ENCODE measurements at regions not wholly inside any gene's neighbourhood (a gene's known extent, or its start where the extent isn't known, plus 50 kb on each side); places are given as distances from the start of the nearest gene placed in this dataset.
"Not testable (repeated sequence)": the region's sequence is repeated elsewhere in the genome, so short reads cannot be mapped to it uniquely, and the experiment has no call there.

- DNase-seq, result no peak
Measured at GRCh38 chr2:182598626-182599025, 117.4 kb upstream of the DNAJC10 start.

- no peak for DNase-seq
Measured at GRCh38 chr2:182605166-182605565, 110.9 kb upstream of the DNAJC10 start.

- DNase-seq, result no peak
Measured at GRCh38 chr2:182606728-182607681, 109.1 kb upstream of the DNAJC10 start.

DNA sequence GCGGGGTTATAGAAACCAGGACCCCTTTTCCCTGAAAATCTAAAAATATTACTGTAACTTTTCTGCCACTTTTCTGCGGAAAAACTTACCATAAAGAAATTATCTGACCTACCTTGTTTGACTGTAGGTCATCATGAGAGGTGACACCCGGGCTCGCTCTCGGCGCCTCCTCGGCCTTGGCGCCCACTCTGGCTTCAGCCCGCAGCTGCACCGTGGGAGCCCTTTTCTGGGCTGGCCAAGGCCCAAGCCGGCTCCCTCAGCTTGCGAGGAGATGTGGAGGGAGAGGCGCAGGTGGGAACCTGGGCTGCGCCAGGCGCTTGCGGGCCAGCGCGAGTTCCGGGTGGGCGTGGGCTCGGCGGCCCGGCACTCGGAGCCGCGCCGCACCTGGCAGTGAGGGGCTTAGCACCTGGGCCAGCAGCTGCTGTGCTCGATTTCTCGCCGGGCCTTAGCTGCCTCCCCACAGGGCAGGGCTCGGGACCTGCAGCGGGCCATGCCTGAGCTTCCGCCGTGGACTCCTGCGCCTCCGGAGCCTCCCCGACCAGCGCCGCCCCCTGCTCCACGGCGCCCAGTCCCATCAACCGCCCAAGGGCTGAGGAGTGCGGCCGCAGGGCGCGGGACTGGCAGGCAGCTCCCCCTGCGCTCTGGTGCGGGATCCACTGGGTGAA, 107.7 kb upstream of the DNAJC10 start:
- no peak for DNase-seq

DNA sequence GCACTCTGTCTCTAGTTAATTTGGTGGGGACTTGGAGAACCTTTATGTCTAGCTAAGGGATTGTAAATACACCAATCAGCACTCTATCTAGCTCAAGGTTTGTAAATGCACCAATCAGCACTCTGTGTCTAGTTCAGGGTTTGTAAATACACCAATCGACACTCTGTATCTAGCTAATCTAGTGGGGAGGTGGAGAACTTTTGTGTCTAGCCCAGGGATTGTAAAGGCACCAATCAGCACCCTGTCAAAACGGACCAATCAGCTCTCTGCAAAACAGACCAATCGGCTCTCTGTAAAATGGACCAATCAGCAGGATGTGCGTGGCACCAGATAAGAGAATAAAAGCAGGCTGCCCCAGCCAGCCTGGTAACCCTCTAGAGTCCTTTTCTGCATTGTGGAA, 107.1 kb upstream of the DNAJC10 start:
- DNase-seq, result not testable (repeated sequence)

GRCh38 chr2:182610231-182610630, 105.8 kb upstream of the DNAJC10 start:
- no peak for DNase-seq

GRCh38 chr2:182611009-182611408, 105.0 kb upstream of the DNAJC10 start:
- DNase-seq, result no peak

- no peak for DNase-seq
Measured at GRCh38 chr2:182615036-182615435, 101.0 kb upstream of the DNAJC10 start.

DNA sequence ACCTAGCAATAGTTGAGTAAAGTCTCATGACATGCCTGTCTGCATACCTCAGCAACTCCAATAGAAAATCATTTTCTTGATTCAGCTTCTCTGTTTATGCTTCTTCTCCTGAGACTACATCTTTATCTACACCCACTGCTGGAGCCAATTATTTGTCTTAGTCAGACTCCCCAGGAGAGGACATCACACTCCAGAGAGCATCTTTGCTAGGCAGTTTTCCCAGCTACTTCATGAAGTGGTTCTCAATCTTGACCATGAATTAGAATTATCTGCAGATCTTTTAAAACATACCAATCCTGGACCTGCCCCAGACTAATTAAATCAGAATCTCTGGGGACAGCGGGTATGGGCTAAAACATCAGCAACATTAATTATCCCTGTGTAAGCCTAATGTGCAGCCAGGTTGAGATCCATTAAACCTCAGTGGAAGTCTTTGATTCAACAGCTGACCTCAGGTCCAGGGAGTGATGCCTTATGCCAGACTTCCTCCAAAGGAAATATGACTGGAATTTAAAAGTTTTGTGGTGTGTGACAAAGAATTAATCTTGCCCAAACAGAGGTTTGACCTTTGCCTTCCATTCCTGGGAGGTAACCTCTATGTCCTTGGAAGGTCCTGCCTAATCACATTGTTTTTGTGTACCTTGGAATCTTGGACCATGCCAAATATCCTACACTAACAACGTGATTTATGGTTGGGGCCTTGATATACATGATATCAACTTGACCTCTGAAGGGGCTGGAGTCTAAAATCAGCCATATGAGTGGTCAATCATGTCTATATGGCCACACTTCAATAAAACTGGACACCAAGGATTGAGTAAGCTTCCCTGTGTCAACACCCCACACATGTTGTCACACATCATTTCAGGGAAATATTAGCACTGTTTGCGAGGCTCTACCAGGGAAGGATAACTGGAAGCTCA, 99.3 kb upstream of the DNAJC10 start:
- DNase-seq, result no peak

- DNase-seq, result no peak
Measured at GRCh38 chr2:182618672-182619079, 97.4 kb upstream of the DNAJC10 start.

DNA sequence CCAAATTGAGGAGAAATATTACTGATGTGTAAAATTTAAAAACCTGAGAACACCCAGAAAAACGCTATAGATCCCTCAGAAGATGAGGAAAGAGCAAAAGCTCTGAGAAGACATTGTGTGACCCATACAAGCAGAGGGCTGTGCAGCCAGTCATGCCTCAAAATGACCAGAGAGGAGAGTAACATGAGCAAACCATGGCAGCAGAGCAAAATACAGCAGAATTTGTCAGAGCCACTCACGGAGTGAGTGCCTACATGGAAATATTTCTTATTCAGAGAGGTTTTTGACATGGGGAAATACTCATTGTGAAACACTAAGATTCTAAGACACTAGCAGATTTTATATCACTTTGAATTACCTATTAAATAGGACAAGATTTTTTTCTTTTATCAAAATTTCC, 96.8 kb upstream of the DNAJC10 start:
- no peak for DNase-seq

DNA sequence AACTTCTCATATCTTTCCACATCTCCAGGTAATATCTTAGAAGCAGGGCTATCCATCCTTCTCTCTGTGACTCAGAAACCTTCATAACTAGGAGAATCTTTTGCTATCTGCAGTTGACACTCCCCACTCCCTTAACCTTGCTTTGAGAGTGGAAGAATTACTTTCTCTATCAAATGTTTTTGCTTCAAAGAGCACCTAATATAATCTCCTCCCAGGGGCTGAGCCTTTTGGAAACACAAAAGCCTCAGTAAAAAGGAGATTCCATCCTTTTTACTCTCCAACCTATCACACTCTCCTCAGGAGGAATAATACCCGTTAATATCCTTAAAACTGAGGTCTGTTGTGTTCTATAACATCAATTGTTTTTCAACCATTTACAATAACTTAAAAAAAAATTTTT, 94.9 kb upstream of the DNAJC10 start:
- DNase-seq, result no peak

GRCh38 chr2:182621810-182622209, 94.2 kb upstream of the DNAJC10 start:
- no peak for DNase-seq

DNA sequence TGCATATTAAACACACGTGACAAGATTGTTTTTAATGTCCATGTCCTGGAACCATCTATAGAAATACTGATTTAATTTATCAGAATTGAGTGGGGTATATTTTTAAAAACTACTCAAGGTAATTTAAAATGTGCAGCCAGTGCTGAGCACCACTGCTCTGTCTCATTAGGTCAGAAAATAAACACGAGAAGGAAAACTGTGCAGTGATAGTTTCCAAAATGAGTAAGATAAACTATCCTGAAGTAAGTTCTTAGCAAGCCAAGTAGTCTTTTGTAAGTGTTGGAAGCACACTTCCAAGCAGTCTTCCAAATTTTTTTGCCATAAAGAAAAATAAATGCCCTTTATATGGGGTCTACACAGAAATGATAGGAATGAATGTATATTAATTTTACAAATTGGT, 93.8 kb upstream of the DNAJC10 start:
- DNase-seq, result no peak

- no peak for DNase-seq
Measured at GRCh38 chr2:182625814-182626213, 90.2 kb upstream of the DNAJC10 start.

GRCh38 chr2:182628916-182629315, 87.1 kb upstream of the DNAJC10 start:
- no peak for DNase-seq

DNA sequence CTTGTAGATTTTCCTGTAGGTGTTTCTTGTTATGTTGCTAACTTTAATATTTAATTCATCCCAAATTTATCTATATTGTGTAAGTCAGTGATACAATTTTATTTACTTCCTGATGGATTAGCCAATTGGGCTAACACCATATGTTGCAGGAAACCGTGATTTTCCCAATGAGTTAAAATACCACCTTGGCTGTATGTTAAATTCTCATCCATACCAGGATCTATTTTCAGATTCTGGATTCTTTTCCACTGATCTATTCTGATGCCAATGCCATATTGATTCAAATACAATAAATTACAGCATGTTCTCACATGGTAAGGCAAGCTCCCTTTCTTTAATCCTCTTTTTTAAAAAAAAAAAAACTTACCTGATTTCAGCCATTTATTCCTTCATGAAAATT, 85.8 kb upstream of the DNAJC10 start:
- DNase-seq, result no peak

DNA sequence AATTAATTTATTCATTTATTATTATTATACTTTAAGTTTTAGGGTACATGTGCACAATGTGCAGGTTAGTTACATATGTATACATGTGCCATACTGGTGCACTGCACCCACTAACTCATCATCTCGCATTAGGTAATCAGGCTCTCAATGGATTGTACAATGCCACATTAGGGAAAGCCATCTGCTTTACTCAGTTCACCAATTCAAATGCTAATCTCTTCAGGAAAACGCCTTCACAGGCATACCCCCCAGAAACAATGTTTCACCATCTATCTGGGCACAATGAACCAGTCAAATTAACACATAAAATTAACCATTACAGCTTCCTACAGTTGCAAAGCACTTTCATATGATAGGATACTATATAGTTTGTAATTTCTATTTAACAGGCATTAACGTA, 84.8 kb upstream of the DNAJC10 start:
- no peak for DNase-seq

DNA sequence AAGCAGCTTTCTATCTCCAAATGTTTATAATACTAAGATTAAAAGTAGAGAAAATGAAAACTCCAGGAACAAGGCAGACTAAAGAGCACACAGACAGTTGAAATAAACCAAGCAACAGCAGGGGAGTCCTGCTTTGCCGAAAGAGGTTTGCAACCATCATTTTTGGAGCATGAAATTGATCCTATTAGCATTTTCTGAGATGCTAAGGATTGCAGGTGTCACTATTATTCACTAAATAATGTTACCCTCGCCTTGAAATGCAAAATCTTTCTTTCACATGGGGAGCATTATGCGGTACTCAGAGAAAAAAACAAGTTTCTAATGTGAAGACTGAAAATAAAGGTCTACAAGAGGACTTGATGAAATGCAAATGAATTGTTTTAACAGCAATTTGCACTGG, 81.7 kb upstream of the DNAJC10 start:
- no peak for DNase-seq

- no peak for DNase-seq
Measured at GRCh38 chr2:182636699-182637098, 79.4 kb upstream of the DNAJC10 start.

GRCh38 chr2:182638667-182639066, 77.4 kb upstream of the DNAJC10 start:
- no peak for DNase-seq

- DNase-seq, result no peak
Measured at GRCh38 chr2:182639971-182640370, 76.1 kb upstream of the DNAJC10 start.

- DNase-seq, result no peak
Measured at GRCh38 chr2:182642328-182642727, 73.7 kb upstream of the DNAJC10 start.
